Fibroblast of mammary gland (primary cell): ENCODE measurements at regions not wholly inside any gene's neighbourhood (a gene's known extent, or its start where the extent isn't known, plus 50 kb on each side); places are given as distances from the start of the nearest gene placed in this dataset.

ENCODE experiments used
- DNase-seq: peaks from one replicate; pipeline ENCODE4 v3.0.0-alpha.2; 2010; ENCODE audit warnings: low read depth
- H3K4me3 ChIP-seq: 2 replicates; pipeline ENCODE4 v1.5.1; 2011; ENCODE audit warnings: low read depth, mild to moderate bottlenecking, low read length, moderate library complexity; ENCODE audit not compliant: control insufficient read depth
- CTCF ChIP-seq: conservative IDR thresholded peaks from 2 replicates; pipeline ENCODE4 v1.5.1; 2011; ENCODE audit warnings: low read depth, low read length, inconsistent platforms; ENCODE audit not compliant: control insufficient read depth, insufficient read depth

GRCh38 chr12:127504874-127505273, 762.1 kb upstream of the TMEM132C start:
- no peak overlapping the region for H3K4me3 ChIP-seq
- no peak for TF ChIP-seq CTCF
- DNase-seq, result no peak

GRCh38 chr12:127507341-127507740, 759.6 kb upstream of the TMEM132C start:
- no peak for TF ChIP-seq CTCF
- no peak for DNase-seq
- H3K4me3 ChIP-seq, result no peak overlapping the region

GRCh38 chr12:127509066-127509778, 757.7 kb upstream of the TMEM132C start:
- DNase-seq, result peak; percentile 84
- H3K4me3 ChIP-seq, result no peak overlapping the region
- TF ChIP-seq CTCF, result no peak

GRCh38 chr12:127515941-127516340, 751.0 kb upstream of the TMEM132C start:
- DNase-seq, result peak; percentile 10
- no peak for TF ChIP-seq CTCF
- no peak overlapping the region for H3K4me3 ChIP-seq

- DNase-seq, result peak; percentile 16
- H3K4me3 ChIP-seq, result no peak overlapping the region
- no peak for TF ChIP-seq CTCF
These were observed 750.5 kb upstream of the TMEM132C start for GRCh38 chr12:127516467-127516866.

- no peak overlapping the region for H3K4me3 ChIP-seq
- no peak for DNase-seq
- TF ChIP-seq CTCF, result no peak
These were observed 747.2 kb upstream of the TMEM132C start for GRCh38 chr12:127519779-127520178.
